ENCODE measurements at regions not wholly inside any gene's neighbourhood (a gene's known extent, or its start where the extent isn't known, plus 50 kb on each side); places are given as distances from the start of the nearest gene placed in this dataset.

- no peak for TF ChIP-seq ZNF384 (IDR thresholded peaks at IDR 0.05)
- TF ChIP-seq PKNOX1 (IDR thresholded peaks at IDR 0.05), result no peak
- TF ChIP-seq FOXK2 (IDR thresholded peaks at IDR 0.05), result no peak
- TF ChIP-seq FOXM1 (IDR thresholded peaks at IDR 0.05; ENCODE audit: borderline replicate concordance), result no peak
These were observed 327.0 kb upstream of the ADCY2 start for GRCh38 chr5:7068899-7069298.

All from HEK293T (cell line).